H1 (cell line): ENCODE measurements at regions not wholly inside any gene's neighbourhood (a gene's known extent, or its start where the extent isn't known, plus 50 kb on each side); places are given as distances from the start of the nearest gene placed in this dataset.
A peak's percentile ranks its signal among the peaks of the same experiment; 100 is the strongest.

Experiments used
- CBX8 ChIP-seq: fragments of 300-800, 300-1000 bp; sonication (generic); IDR thresholded peaks from 2 replicates; pipeline ENCODE4 v1.7.1; 2016; ENCODE audit warnings: low read depth, low read length, borderline replicate concordance
- CTCF ChIP-seq, 3 experiments: IDR thresholded peaks; 1 replicate in 2 of 3; 2 replicates in 1 of 3; pipeline versions ENCODE4 v1.5.1 to v1.6.1; 2011; ENCODE audit warnings: low read length in 3 of 3, mild to moderate bottlenecking in 3 of 3, inconsistent platforms in 2 of 3, low read depth in 1 of 3, moderate library complexity in 1 of 3; ENCODE audit not compliant: insufficient read depth in 1 of 3; ENCODE audit errors: control extremely low read depth in 1 of 3
- EZH2 ChIP-seq: fragments of 200-600 bp; sonication (generic); IDR thresholded peaks from 2 replicates; pipeline ENCODE4 v1.7.1; 2012; ENCODE audit warnings: low read depth, mild to moderate bottlenecking, moderate library complexity, low read length, inconsistent platforms; ENCODE audit not compliant: severe bottlenecking
- POLR2A ChIP-seq, 2 experiments: IDR thresholded peaks; 1 replicate in 1 of 2; 2 replicates in 1 of 2; pipeline ENCODE4 v1.6.1; 2011; ENCODE audit warnings: low read depth in 2 of 2, low read length in 2 of 2, mild to moderate bottlenecking in 2 of 2; ENCODE audit errors: control extremely low read depth in 1 of 2
- POLR2AphosphoS5 ChIP-seq: IDR thresholded peaks from 2 replicates; pipeline ENCODE4 v1.6.1; 2011; ENCODE audit warnings: low read depth, low read length

- TF ChIP-seq CTCF (IDR thresholded peaks at IDR 0.05; ENCODE audit: control extremely low read depth in 1 of 3, insufficient read depth in 1 of 3, low read depth in 1 of 3, low read length in 3 of 3) (no peak), POLR2AphosphoS5 (no peak), CBX8 (no peak), EZH2 (no peak), POLR2A (IDR thresholded peaks at IDR 0.05; ENCODE audit: control extremely low read depth in 1 of 2, low read depth in 2 of 2, low read length in 2 of 2) (peak in 1 of 2 experiments; percentile 46; a peak in 1 of 3 replicates)
These were observed 116.2 kb upstream of the NECTIN3 start for GRCh38 chr3:110955301-110955880.
